ENCODE measurements at regions not wholly inside any gene's neighbourhood (a gene's known extent, or its start where the extent isn't known, plus 50 kb on each side); places are given as distances from the start of the nearest gene placed in this dataset.

DNA sequence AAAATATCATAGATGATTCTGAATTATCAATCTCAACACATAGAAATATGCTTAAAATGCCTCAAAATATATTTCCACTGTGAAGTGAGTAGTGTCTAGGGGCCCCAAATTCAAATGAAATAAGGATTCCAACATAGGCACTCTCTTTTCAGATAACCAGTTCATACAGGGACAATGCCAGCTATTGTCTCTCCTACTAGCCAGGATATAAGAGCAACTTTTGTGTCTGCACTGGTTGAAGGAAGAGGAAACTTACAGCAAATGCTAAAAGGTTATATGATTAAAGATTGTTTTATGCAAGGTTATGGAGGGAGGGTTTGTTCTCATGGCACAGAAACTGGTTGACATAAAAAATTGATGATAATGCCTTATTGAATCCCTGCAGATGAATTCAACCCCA is 579.4 kb upstream of the ALCAM start:
- TF ChIP-seq OSR1 (CRISPR knock-in tag; IDR thresholded peaks at IDR 0.05), result no peak
- TF ChIP-seq, protein P1, sequence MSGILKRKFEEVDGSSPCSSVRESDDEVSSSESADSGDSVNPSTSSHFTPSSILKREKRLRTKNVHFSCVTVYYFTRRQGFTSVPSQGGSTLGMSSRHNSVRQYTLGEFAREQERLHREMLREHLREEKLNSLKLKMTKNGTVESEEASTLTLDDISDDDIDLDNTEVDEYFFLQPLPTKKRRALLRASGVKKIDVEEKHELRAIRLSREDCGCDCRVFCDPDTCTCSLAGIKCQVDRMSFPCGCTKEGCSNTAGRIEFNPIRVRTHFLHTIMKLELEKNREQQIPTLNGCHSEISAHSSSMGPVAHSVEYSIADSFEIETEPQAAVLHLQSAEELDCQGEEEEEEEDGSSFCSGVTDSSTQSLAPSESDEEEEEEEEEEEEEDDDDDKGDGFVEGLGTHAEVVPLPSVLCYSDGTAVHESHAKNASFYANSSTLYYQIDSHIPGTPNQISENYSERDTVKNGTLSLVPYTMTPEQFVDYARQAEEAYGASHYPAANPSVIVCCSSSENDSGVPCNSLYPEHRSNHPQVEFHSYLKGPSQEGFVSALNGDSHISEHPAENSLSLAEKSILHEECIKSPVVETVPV (CRISPR knock-in tag; IDR thresholded peaks at IDR 0.05), result no peak
- TF ChIP-seq, protein P2, sequence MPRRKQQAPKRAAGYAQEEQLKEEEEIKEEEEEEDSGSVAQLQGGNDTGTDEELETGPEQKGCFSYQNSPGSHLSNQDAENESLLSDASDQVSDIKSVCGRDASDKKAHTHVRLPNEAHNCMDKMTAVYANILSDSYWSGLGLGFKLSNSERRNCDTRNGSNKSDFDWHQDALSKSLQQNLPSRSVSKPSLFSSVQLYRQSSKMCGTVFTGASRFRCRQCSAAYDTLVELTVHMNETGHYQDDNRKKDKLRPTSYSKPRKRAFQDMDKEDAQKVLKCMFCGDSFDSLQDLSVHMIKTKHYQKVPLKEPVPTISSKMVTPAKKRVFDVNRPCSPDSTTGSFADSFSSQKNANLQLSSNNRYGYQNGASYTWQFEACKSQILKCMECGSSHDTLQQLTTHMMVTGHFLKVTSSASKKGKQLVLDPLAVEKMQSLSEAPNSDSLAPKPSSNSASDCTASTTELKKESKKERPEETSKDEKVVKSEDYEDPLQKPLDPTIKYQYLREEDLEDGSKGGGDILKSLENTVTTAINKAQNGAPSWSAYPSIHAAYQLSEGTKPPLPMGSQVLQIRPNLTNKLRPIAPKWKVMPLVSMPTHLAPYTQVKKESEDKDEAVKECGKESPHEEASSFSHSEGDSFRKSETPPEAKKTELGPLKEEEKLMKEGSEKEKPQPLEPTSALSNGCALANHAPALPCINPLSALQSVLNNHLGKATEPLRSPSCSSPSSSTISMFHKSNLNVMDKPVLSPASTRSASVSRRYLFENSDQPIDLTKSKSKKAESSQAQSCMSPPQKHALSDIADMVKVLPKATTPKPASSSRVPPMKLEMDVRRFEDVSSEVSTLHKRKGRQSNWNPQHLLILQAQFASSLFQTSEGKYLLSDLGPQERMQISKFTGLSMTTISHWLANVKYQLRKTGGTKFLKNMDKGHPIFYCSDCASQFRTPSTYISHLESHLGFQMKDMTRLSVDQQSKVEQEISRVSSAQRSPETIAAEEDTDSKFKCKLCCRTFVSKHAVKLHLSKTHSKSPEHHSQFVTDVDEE (CRISPR knock-in tag; IDR thresholded peaks at IDR 0.05), result no peak
- TF ChIP-seq GLIS3 (CRISPR knock-in tag; IDR thresholded peaks at IDR 0.05), result no peak
- TF ChIP-seq ZFP3 (CRISPR knock-in tag; IDR thresholded peaks at IDR 0.05), result no peak
- TF ChIP-seq ZC3H10 (CRISPR knock-in tag; IDR thresholded peaks at IDR 0.05), result no peak
- no peak for TF ChIP-seq TOX (CRISPR knock-in tag; IDR thresholded peaks at IDR 0.05; ENCODE audit: borderline replicate concordance)
- no peak for TF ChIP-seq ZNF70 (CRISPR knock-in tag; IDR thresholded peaks at IDR 0.05)
- no peak for TF ChIP-seq ISL1 (CRISPR knock-in tag; IDR thresholded peaks at IDR 0.05)
- TF ChIP-seq BACH2 (CRISPR knock-in tag; IDR thresholded peaks at IDR 0.05; ENCODE audit: borderline replicate concordance), result no peak
- TF ChIP-seq ZNF565 (CRISPR knock-in tag; conservative IDR thresholded peaks at IDR 0.05; ENCODE audit: low read depth), result no peak
- no peak for TF ChIP-seq RARB (CRISPR knock-in tag; IDR thresholded peaks at IDR 0.05)
- TF ChIP-seq, protein P3, sequence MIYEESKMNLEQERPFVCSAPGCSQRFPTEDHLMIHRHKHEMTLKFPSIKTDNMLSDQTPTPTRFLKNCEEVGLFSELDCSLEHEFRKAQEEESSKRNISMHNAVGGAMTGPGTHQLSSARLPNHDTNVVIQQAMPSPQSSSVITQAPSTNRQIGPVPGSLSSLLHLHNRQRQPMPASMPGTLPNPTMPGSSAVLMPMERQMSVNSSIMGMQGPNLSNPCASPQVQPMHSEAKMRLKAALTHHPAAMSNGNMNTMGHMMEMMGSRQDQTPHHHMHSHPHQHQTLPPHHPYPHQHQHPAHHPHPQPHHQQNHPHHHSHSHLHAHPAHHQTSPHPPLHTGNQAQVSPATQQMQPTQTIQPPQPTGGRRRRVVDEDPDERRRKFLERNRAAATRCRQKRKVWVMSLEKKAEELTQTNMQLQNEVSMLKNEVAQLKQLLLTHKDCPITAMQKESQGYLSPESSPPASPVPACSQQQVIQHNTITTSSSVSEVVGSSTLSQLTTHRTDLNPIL (CRISPR knock-in tag; IDR thresholded peaks at IDR 0.05; ENCODE audit: low read depth), result no peak
- no peak for TF ChIP-seq ARNTL (CRISPR knock-in tag; IDR thresholded peaks at IDR 0.05; ENCODE audit: borderline replicate concordance, low read depth)
- no peak for TF ChIP-seq TCF4 (CRISPR knock-in tag; IDR thresholded peaks at IDR 0.05; ENCODE audit: borderline replicate concordance)
- no peak for TF ChIP-seq CSDC2 (CRISPR knock-in tag; IDR thresholded peaks at IDR 0.05)
- TF ChIP-seq ZFP30 (CRISPR knock-in tag; IDR thresholded peaks at IDR 0.05), result no peak
- no peak for TF ChIP-seq ESRRG (CRISPR knock-in tag; IDR thresholded peaks at IDR 0.05)
- no peak for TF ChIP-seq ZNF8 (CRISPR knock-in tag; IDR thresholded peaks at IDR 0.05)
- no peak for TF ChIP-seq SNAI2 (CRISPR knock-in tag; IDR thresholded peaks at IDR 0.05)
- no peak for ATAC-seq

DNA sequence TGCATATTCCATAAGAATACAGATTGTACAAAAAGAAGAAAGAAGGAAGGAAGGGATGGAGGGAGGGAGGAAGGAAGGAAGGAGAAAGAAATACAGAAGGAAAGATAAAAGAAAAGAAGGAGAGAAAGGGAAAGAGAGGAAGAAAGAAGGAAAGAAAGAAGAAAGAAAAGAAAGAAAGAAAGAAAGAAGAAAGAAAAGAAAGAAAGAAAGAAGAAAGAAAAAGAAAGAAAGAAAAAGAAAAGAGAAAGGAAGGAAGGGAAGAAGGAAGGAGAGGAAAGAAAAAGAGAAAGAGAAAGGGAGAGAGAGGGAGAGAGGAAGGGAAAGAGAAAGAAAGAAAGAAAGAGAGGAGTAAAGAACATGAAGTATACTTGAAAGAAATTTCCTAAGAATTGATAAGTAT is 577.9 kb upstream of the ALCAM start:
- TF ChIP-seq ARNTL (CRISPR knock-in tag; IDR thresholded peaks at IDR 0.05; ENCODE audit: borderline replicate concordance, low read depth) (no peak), RARB (CRISPR knock-in tag; IDR thresholded peaks at IDR 0.05) (no peak), SNAI2 (CRISPR knock-in tag; IDR thresholded peaks at IDR 0.05) (no peak), CSDC2 (CRISPR knock-in tag; IDR thresholded peaks at IDR 0.05) (no peak), ZNF565 (CRISPR knock-in tag; conservative IDR thresholded peaks at IDR 0.05; ENCODE audit: low read depth) (no peak), ZFP3 (CRISPR knock-in tag; IDR thresholded peaks at IDR 0.05) (no peak), ZNF8 (CRISPR knock-in tag; IDR thresholded peaks at IDR 0.05) (no peak), ZNF70 (CRISPR knock-in tag; IDR thresholded peaks at IDR 0.05) (no peak), ESRRG (CRISPR knock-in tag; IDR thresholded peaks at IDR 0.05) (no peak), BACH2 (CRISPR knock-in tag; IDR thresholded peaks at IDR 0.05; ENCODE audit: borderline replicate concordance) (no peak), TOX (CRISPR knock-in tag; IDR thresholded peaks at IDR 0.05; ENCODE audit: borderline replicate concordance) (no peak), PPARA (CRISPR knock-in tag; IDR thresholded peaks at IDR 0.05; ENCODE audit: borderline replicate concordance) (no peak), ISL1 (CRISPR knock-in tag; IDR thresholded peaks at IDR 0.05) (no peak), ZFP30 (CRISPR knock-in tag; IDR thresholded peaks at IDR 0.05) (no peak)
- TF ChIP-seq, protein P4, sequence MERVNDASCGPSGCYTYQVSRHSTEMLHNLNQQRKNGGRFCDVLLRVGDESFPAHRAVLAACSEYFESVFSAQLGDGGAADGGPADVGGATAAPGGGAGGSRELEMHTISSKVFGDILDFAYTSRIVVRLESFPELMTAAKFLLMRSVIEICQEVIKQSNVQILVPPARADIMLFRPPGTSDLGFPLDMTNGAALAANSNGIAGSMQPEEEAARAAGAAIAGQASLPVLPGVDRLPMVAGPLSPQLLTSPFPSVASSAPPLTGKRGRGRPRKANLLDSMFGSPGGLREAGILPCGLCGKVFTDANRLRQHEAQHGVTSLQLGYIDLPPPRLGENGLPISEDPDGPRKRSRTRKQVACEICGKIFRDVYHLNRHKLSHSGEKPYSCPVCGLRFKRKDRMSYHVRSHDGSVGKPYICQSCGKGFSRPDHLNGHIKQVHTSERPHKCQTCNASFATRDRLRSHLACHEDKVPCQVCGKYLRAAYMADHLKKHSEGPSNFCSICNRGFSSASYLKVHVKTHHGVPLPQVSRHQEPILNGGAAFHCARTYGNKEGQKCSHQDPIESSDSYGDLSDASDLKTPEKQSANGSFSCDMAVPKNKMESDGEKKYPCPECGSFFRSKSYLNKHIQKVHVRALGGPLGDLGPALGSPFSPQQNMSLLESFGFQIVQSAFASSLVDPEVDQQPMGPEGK (CRISPR knock-in tag; IDR thresholded peaks at IDR 0.05; ENCODE audit: borderline replicate concordance), result no peak
- TF ChIP-seq, protein P5, sequence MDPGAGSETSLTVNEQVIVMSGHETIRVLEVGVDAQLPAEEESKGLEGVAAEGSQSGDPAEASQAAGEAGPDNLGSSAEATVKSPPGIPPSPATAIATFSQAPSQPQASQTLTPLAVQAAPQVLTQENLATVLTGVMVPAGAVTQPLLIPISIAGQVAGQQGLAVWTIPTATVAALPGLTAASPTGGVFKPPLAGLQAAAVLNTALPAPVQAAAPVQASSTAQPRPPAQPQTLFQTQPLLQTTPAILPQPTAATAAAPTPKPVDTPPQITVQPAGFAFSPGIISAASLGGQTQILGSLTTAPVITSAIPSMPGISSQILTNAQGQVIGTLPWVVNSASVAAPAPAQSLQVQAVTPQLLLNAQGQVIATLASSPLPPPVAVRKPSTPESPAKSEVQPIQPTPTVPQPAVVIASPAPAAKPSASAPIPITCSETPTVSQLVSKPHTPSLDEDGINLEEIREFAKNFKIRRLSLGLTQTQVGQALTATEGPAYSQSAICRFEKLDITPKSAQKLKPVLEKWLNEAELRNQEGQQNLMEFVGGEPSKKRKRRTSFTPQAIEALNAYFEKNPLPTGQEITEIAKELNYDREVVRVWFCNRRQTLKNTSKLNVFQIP (CRISPR knock-in tag; IDR thresholded peaks at IDR 0.05; ENCODE audit: borderline replicate concordance, low read depth), result no peak
- TF ChIP-seq, protein P1 (CRISPR knock-in tag; IDR thresholded peaks at IDR 0.05), result no peak
- no peak for ATAC-seq
